Activated naive CD8-positive, alpha-beta T cell treated with anti-CD3 and anti-CD28 coated beads, Interleukin-2, amount 50 U/mL, for 24 hours (primary cell): ENCODE measurements at regions not wholly inside any gene's neighbourhood (a gene's known extent, or its start where the extent isn't known, plus 50 kb on each side); places are given as distances from the start of the nearest gene placed in this dataset.

Experiments
- ATAC-seq: fragments of 150-1000 bp; cut with Tn5 transposase; one replicate; pipeline ENCODE4 v1.10.0; 2021
- DNase-seq: peaks from one replicate; pipeline ENCODE4 v3.0.0; 2021
- H3K27ac Mint-ChIP-seq: one replicate; pipeline ENCODE4 v1.8.0; 2021; ENCODE audit warnings: mild to moderate bottlenecking, mixed read lengths
- H3K27me3 Mint-ChIP-seq: one replicate; pipeline ENCODE4 v1.8.0; 2021; ENCODE audit warnings: mixed read lengths
- H3K36me3 Mint-ChIP-seq: one replicate; pipeline ENCODE4 v1.8.0; 2021; ENCODE audit warnings: low read depth, mixed read lengths
- H3K4me1 Mint-ChIP-seq: one replicate; pipeline ENCODE4 v1.8.0; 2021; ENCODE audit warnings: mixed read lengths
- H3K4me3 Mint-ChIP-seq: one replicate; pipeline ENCODE4 v1.8.0; 2021; ENCODE audit warnings: mild to moderate bottlenecking, moderate library complexity, mixed read lengths
- H3K9me3 Mint-ChIP-seq: one replicate; pipeline ENCODE4 v1.8.0; 2021; ENCODE audit warnings: mixed read lengths

DNA sequence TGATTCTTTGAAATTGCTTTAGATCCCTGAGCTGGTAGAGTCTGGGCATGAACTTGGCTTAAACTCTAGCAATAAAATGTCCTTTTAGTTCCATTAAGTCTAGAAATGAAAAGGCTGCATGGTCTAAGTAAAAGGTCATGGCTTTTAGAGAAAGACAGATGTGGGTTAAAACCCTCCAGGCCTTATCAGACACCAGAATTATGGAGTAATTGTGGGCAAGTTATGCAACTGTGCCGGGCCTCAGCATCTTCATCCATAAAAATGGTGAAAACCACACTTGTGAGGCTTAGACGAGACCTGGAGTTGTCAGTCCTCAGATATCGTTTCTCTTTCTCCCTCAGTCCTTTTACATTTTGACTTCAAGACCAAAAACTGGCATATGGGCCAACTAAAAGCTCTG lies 597.9 kb upstream of the KIRREL3 start:
- no peaks in the 10 kb centered on the region for H3K9me3 Mint-ChIP-seq
- no peaks in the 10 kb centered on the region for H3K36me3 Mint-ChIP-seq
- no peak for DNase-seq
- no peak for ATAC-seq
- H3K27ac Mint-ChIP-seq = no peak overlapping the region
- H3K27me3 Mint-ChIP-seq = no peaks in the 10 kb centered on the region
- H3K4me1 Mint-ChIP-seq = no peaks in the 10 kb centered on the region
- no peak overlapping the region for H3K4me3 Mint-ChIP-seq

DNA sequence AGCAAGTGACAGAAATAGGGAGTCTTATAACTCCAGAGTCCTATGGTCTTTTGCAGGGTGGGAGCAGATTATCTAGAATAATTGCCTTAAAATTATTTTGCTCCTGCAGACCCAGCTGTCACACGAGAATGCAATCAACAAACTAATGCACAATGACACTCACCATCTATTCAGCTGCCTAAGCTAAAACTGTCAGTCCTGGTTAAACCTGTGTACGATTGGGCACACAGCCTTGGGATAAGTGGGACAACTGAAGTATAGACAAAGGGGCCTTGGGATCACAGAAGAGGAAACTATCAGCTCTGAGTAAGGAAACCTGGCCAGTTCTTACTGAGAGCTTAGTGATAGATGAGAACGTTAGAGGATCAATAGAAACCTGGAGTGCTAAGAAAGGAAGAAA lies 595.9 kb upstream of the KIRREL3 start:
- ATAC-seq (no peak), DNase-seq (no peak)
- Mint-ChIP-seq H3K4me3 (no peak overlapping the region), H3K9me3 (no peaks in the 10 kb centered on the region), H3K4me1 (no peaks in the 10 kb centered on the region), H3K36me3 (no peaks in the 10 kb centered on the region), H3K27ac (no peak overlapping the region), H3K27me3 (no peaks in the 10 kb centered on the region)

DNA sequence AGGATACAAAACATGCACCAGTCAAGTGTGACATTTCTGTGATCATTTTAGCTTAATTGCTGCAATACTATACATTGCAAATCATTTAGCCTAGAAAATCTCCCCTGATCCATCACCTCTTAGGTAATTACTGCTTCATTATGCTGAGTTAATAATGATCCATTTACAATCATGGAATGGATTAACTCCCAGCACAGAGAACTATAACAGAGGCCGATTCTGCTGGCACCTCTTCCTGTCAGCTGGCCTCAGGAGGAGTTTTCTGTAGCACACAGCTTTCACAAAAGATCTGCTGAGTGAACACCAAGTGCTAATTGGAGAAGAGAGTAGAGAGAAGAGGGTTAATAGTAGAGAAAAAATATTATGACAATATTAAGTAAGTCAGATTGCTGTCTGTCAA lies 591.8 kb upstream of the KIRREL3 start:
- Mint-ChIP-seq H3K4me3 (no peak overlapping the region), H3K36me3 (no peaks in the 10 kb centered on the region), H3K27ac (no peak overlapping the region), H3K4me1 (no peaks in the 10 kb centered on the region), H3K9me3 (no peaks in the 10 kb centered on the region), H3K27me3 (no peaks in the 10 kb centered on the region)
- DNase-seq = no peak
- no peak for ATAC-seq

DNA sequence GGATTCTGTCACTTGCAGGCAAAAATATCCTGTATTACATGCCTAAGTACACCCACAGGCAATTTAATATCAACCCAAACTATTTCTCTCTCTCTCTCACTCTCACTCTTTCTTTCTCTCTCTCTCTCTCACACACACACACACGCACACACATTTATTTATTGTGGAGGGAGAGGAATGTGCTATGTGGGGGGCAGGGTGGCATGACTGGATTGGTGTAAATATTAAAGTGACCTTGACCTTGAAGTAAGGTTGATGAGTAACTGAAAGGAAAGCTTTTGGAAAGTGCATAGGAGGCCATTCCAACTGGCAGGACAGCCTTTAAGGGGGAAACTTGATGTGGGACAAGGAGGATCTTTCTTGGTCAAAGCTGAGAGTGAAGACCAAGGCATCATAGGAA lies 589.7 kb upstream of the KIRREL3 start:
- no peaks in the 10 kb centered on the region for H3K9me3 Mint-ChIP-seq
- no peak for DNase-seq
- H3K36me3 Mint-ChIP-seq = no peaks in the 10 kb centered on the region
- H3K27me3 Mint-ChIP-seq = no peaks in the 10 kb centered on the region
- no peak for ATAC-seq
- no peak overlapping the region for H3K27ac Mint-ChIP-seq
- H3K4me1 Mint-ChIP-seq = no peaks in the 10 kb centered on the region
- H3K4me3 Mint-ChIP-seq = no peak overlapping the region

DNA sequence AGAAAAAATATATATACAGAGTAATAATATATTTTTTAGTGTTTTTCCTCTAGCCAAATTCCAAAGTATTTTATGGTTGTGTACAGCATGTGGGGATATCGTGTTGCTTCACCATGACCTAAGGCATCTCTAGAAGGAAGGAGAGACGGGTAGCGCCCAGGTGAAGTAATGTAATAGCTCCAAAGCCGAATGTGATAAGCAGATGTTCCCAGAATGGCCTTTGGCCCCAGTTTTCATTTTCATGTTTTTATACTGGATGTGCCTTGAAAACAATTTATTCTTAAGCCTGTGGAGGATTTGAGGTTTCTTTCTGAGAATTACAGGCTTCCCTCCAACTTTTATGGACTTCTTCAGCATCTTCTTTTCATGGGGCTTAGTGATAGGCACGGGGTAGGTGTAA lies 587.9 kb upstream of the KIRREL3 start:
- H3K27me3 Mint-ChIP-seq = no peaks in the 10 kb centered on the region
- H3K9me3 Mint-ChIP-seq = no peaks in the 10 kb centered on the region
- H3K27ac Mint-ChIP-seq = no peak overlapping the region
- DNase-seq (no peak), ATAC-seq (no peak)
- no peaks in the 10 kb centered on the region for H3K4me1 Mint-ChIP-seq
- no peak overlapping the region for H3K4me3 Mint-ChIP-seq
- no peaks in the 10 kb centered on the region for H3K36me3 Mint-ChIP-seq

DNA sequence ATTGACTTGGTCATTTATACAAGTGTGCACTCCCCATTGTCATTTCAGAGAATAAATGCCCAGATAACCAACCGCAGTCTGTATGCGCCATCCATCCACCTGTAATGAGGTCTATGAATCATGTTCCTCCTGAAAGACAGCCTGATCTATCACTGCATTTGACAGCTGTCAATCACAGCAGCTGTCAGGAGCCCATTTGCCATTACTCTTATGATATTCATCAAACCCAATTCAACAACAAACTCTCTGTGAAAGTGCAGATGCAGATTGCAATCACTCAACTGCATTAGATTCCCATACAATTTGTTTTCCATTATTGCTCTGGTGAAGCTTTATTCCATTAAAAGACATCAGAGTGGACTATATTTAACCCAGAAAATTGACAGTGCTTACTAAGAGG lies 586.9 kb upstream of the KIRREL3 start:
- H3K4me1 Mint-ChIP-seq = no peaks in the 10 kb centered on the region
- no peaks in the 10 kb centered on the region for H3K9me3 Mint-ChIP-seq
- no peaks in the 10 kb centered on the region for H3K27me3 Mint-ChIP-seq
- ATAC-seq = no peak
- H3K36me3 Mint-ChIP-seq = no peaks in the 10 kb centered on the region
- DNase-seq = no peak
- H3K27ac Mint-ChIP-seq = no peak overlapping the region
- no peak overlapping the region for H3K4me3 Mint-ChIP-seq

DNA sequence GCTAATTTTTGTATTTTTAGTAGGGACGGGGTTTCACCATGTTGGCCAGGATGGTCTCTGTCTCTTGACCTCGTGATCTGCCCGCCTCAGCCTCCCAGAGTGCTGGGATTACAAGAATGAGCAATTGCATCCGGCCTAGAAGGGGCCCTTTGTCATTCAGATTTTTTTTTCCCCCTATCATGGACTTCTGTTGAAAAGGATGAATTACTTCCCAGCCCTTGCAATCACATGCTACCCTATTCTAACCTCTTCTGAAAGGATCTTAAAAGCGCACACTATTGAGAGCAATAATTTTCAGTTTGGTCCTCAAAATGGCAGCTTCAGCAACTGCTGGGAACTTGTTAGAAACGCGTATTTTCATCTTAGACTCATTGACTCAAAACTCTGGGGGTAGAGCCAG lies 575.6 kb upstream of the KIRREL3 start:
- no peak for ATAC-seq
- Mint-ChIP-seq H3K36me3 (no peaks in the 10 kb centered on the region), H3K27ac (no peak overlapping the region), H3K4me1 (no peaks in the 10 kb centered on the region), H3K27me3 (no peaks in the 10 kb centered on the region), H3K9me3 (no peaks in the 10 kb centered on the region), H3K4me3 (no peak overlapping the region)
- no peak for DNase-seq

DNA sequence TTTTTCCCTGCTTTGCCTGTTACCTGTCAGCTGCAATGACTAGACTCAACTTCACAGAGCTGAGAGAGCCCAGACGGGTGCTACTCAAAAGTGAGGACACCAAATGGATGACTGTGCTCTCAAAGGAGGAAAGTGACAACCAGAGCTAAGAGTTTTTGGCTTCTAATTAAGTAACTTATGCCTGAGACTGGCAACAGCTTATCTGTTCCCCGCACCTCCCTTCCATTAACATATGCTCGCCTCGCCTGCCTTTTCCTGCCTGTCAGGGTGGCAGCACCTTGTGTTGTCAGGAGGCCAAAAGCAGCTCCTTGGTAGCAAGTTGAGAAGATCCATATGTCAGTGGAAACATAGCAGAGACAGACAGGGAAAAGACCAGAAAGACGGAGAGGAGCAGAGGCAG lies 573.9 kb upstream of the KIRREL3 start:
- no peak for ATAC-seq
- H3K27ac Mint-ChIP-seq = no peak overlapping the region
- H3K9me3 Mint-ChIP-seq = peaks cover 4% of the 10 kb centered on the region
- no peaks in the 10 kb centered on the region for H3K4me1 Mint-ChIP-seq
- H3K36me3 Mint-ChIP-seq = no peaks in the 10 kb centered on the region
- H3K27me3 Mint-ChIP-seq = no peaks in the 10 kb centered on the region
- DNase-seq = no peak
- H3K4me3 Mint-ChIP-seq = no peak overlapping the region

DNA sequence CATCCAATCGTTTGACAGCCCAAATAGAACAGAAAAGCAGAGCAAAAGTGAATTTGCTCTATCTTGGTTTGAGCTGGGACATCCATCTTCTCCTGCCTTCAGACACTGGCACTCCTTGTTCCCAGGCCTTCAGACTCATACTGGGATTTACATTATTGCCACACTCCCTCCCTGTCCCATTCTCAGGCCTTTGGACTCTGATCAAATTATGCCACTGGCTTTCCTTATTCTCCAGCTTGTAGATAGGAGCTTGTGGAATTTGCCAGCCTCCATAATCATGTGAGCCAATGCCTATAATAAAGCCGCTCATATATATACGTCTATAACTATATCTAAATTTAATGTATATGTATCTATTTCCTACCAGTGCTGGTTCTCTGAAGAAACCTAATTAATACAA lies 568.3 kb upstream of the KIRREL3 start:
- Mint-ChIP-seq H3K36me3 (no peaks in the 10 kb centered on the region), H3K4me1 (no peaks in the 10 kb centered on the region), H3K27me3 (peaks cover 2% of the 10 kb centered on the region), H3K9me3 (peaks cover 4% of the 10 kb centered on the region), H3K27ac (no peak overlapping the region), H3K4me3 (no peak overlapping the region)
- DNase-seq (no peak), ATAC-seq (no peak)

DNA sequence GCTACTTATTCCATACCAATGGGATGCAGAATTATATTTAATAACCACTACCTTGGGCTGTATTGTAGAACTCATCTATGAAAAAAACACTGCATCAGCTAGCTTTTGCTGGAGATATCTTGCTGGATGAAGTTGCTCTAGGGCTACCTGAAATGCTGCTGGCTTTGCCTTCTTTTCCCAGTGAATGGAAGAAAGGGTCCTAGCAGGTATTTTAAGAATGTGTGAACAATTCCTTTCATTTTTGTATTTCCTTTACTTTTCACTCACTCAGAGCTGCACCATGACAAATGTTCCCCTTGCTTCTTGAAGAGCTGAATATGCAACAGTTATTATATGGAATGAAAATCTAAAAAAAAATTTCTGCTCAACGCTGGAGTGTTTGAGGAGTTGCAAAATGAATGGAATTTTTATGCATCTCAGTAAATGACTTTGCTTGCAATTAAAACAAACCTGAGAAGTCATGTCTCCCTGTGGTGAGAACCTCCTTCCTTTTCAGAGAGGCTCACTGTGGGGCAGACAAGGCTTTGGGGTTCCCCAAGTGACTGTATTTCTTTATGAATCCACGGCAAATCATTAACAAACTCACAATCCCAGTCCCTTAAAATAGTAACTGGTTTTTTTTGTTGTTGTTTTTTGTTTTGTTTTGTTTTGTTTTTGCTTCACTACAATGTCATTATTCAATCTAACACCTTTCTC lies 566.8 kb upstream of the KIRREL3 start:
- Mint-ChIP-seq H3K27ac (no peak overlapping the region), H3K4me3 (no peak overlapping the region), H3K27me3 (peaks cover 2% of the 10 kb centered on the region), H3K9me3 (peaks cover 4% of the 10 kb centered on the region), H3K4me1 (no peaks in the 10 kb centered on the region), H3K36me3 (no peaks in the 10 kb centered on the region)
- no peak for ATAC-seq
- DNase-seq = no peak

DNA sequence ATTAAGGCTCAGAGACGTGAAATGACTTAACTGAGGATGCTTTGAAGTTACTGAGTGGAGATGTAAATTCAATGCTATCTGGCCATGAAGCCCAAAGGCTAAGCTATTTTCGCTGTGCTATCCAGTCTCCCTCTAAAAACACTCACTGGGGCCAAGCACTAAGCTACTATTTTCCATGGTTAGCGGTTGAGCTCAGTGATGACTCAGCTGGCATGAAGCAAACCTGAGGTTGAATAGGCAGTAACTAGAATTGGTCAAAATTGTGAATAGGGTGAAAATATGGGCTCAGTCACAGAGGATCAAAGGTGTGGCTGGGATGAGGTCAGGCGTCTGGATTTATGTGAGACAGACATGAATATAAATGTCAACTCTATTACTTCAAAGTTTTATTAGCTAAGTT lies 564.2 kb upstream of the KIRREL3 start:
- Mint-ChIP-seq H3K4me3 (no peak overlapping the region), H3K36me3 (no peaks in the 10 kb centered on the region), H3K9me3 (no peaks in the 10 kb centered on the region), H3K4me1 (no peaks in the 10 kb centered on the region), H3K27me3 (peaks cover 2% of the 10 kb centered on the region), H3K27ac (no peak overlapping the region)
- DNase-seq = no peak
- no peak for ATAC-seq

DNA sequence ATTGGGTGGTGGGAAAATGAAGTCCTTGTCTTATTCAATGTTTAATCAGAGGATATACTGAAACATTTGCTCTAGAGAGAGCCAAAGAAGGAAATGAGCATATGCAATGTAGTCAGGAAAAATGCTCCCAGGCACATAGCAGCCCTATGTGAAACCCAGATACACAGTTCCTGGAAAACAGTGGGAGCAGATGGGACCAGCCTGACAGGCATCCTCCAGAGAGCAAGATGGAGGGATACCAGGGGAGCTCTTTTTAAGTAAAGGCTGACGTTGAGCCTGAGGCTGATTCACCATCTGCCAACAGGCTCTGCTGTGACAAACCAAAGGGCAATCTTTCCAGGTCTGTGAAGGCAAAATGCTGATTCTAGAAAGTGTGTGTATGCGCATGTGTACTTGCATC lies 559.4 kb upstream of the KIRREL3 start:
- DNase-seq = no peak
- no peak overlapping the region for H3K27ac Mint-ChIP-seq
- ATAC-seq = no peak
- no peak overlapping the region for H3K4me3 Mint-ChIP-seq
- H3K27me3 Mint-ChIP-seq = no peaks in the 10 kb centered on the region
- H3K36me3 Mint-ChIP-seq = no peaks in the 10 kb centered on the region
- no peaks in the 10 kb centered on the region for H3K9me3 Mint-ChIP-seq
- H3K4me1 Mint-ChIP-seq = no peaks in the 10 kb centered on the region

DNA sequence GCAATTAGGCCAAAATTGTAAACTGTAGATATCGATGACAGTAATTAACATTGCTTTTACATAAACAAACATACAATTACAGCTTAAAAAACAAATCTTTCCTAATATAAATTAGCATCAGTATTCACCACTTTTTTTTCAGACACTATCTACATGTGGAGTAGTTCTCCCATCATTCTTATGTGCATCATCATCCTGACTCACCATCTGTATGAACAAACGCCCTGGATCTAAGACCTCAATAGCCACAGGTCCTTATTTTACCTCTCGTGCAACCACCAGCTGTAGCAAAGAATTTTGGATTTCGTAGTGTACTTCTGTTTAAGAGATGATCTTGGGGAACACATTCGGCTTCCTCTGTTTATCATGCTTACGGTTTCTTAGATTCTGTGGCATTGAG lies 551.9 kb upstream of the KIRREL3 start:
- ATAC-seq (no peak), DNase-seq (no peak)
- Mint-ChIP-seq H3K9me3 (peaks cover 5% of the 10 kb centered on the region), H3K27ac (no peak overlapping the region), H3K27me3 (no peaks in the 10 kb centered on the region), H3K4me3 (no peak overlapping the region), H3K36me3 (no peaks in the 10 kb centered on the region), H3K4me1 (no peaks in the 10 kb centered on the region)

DNA sequence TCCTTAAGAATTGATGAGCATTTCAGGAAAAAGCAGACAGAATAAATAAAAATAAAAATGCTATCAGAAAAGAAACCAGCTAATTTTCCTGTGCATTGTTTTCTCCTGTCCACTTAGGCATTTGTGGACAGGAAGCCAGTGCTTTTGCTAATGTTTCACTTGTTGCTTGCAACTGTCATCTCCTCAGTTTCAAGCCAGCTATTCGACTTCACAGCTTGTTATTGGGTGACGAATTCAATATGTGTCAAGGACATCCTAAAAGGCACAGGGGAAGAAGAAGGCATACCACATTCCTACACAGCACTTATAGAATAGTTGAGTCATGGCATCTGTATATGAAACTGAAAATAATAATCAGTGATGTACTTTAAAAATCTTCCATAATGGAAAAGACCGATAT lies 530.6 kb upstream of the KIRREL3 start:
- Mint-ChIP-seq H3K36me3 (no peaks in the 10 kb centered on the region), H3K27ac (no peak overlapping the region), H3K27me3 (peaks cover 1% of the 10 kb centered on the region), H3K4me1 (no peaks in the 10 kb centered on the region), H3K9me3 (peaks cover 17% of the 10 kb centered on the region), H3K4me3 (no peak overlapping the region)
- no peak for DNase-seq
- ATAC-seq = no peak

DNA sequence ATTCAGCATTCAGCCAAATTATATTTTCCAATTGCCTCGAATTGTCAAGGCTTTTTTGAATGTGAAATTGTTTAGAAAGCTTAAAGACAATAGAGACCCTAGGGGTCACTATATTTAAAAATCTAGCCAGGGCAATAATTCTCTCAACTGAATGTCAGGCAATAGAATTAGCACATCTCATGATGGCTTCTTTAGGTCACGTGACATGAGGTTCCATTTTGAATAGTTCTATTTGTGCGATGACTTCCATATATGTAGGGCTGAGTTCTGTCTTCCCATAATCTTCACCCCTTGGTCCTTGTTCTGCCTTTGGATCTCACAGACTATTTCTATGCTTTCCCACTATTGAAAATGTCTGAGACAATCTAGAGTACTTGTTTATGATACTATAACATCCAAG lies 527.7 kb upstream of the KIRREL3 start:
- no peak for ATAC-seq
- no peaks in the 10 kb centered on the region for H3K4me1 Mint-ChIP-seq
- DNase-seq = no peak
- H3K27ac Mint-ChIP-seq = no peak overlapping the region
- H3K4me3 Mint-ChIP-seq = no peak overlapping the region
- H3K27me3 Mint-ChIP-seq = peaks cover 2% of the 10 kb centered on the region
- peaks cover 17% of the 10 kb centered on the region for H3K9me3 Mint-ChIP-seq
- H3K36me3 Mint-ChIP-seq = no peaks in the 10 kb centered on the region

DNA sequence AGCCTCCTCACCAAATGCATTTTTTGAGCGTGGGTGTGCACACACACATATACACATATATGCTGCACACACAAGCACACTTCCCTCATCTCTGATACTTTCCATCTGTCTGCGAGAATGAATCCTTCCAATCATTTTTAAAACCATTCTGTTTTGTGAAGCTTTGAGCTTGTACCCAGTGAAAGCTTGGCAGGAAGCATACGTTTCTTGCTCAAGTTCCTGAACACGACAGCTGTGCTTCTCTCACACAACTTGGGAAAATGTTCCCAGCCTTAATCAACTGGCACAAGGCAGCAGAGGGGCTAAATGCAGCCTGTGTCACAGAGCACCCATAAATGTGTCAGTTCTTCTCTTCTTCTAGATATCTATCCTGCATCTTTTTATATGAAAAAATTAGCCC lies 524.0 kb upstream of the KIRREL3 start:
- H3K27me3 Mint-ChIP-seq = peaks cover 2% of the 10 kb centered on the region
- no peak for ATAC-seq
- H3K27ac Mint-ChIP-seq = no peak overlapping the region
- no peaks in the 10 kb centered on the region for H3K36me3 Mint-ChIP-seq
- DNase-seq = no peak
- no peaks in the 10 kb centered on the region for H3K4me1 Mint-ChIP-seq
- H3K9me3 Mint-ChIP-seq = peaks cover 10% of the 10 kb centered on the region
- no peak overlapping the region for H3K4me3 Mint-ChIP-seq
